Cardiac fibroblast (primary cell): ENCODE measurements at regions not wholly inside any gene's neighbourhood (a gene's known extent, or its start where the extent isn't known, plus 50 kb on each side); places are given as distances from the start of the nearest gene placed in this dataset.
"Not testable (repeated sequence)": the region's sequence is repeated elsewhere in the genome, so short reads cannot be mapped to it uniquely, and the experiment has no call there.

Experiments used
- DNase-seq, 2 donors: peaks; one replicate each; pipeline versions ENCODE4 v3.0.0 to v3.0.0-alpha.2; 2010; ENCODE audit warnings: low read depth in 2 of 2
- H3K4me3 ChIP-seq, 2 donors: replicated peaks in 1 of 2; 1 replicate in 1 of 2; 2 replicates in 1 of 2; pipeline ENCODE4 v1.5.1; 2011; ENCODE audit warnings: low read depth in 2 of 2, low read length in 2 of 2, mild to moderate bottlenecking in 2 of 2, moderate library complexity in 1 of 2
- CTCF ChIP-seq: IDR thresholded peaks from one replicate; pipeline ENCODE4 v1.5.1; 2011; ENCODE audit warnings: low read depth, mild to moderate bottlenecking, low read length, inconsistent platforms

GRCh38 chr1:188164459-188164858, 1335.7 kb downstream of the PLA2G4A start:
- TF ChIP-seq CTCF, result no peak
- H3K4me3 ChIP-seq, result no peak overlapping the region
- no peak for DNase-seq

GRCh38 chr1:188166654-188167053, 1337.9 kb downstream of the PLA2G4A start:
- DNase-seq, result no peak
- H3K4me3 ChIP-seq, result no peak overlapping the region
- no peak for TF ChIP-seq CTCF

GRCh38 chr1:188169971-188170370, 1341.2 kb downstream of the PLA2G4A start:
- no peak for DNase-seq
- no peak for TF ChIP-seq CTCF
- H3K4me3 ChIP-seq, result no peak overlapping the region

GRCh38 chr1:188170411-188170810, 1341.7 kb downstream of the PLA2G4A start:
- DNase-seq, result no peak
- H3K4me3 ChIP-seq, result no peak overlapping the region
- no peak for TF ChIP-seq CTCF

GRCh38 chr1:188170935-188171334, 1342.2 kb downstream of the PLA2G4A start:
- no peak overlapping the region for H3K4me3 ChIP-seq
- DNase-seq, result no peak
- TF ChIP-seq CTCF, result no peak

GRCh38 chr1:188182063-188182462, 1353.3 kb downstream of the PLA2G4A start:
- not testable (repeated sequence) for DNase-seq, H3K4me3 ChIP-seq

- H3K4me3 ChIP-seq, result no peak overlapping the region
- no peak for DNase-seq
- TF ChIP-seq CTCF, result no peak
These were observed 1359.6 kb downstream of the PLA2G4A start for GRCh38 chr1:188188317-188188716.
